ENCODE measurements at regions not wholly inside any gene's neighbourhood (a gene's known extent, or its start where the extent isn't known, plus 50 kb on each side); places are given as distances from the start of the nearest gene placed in this dataset.

- TF ChIP-seq POLR2A (IDR thresholded peaks at IDR 0.05), result no peak
- no peak for TF ChIP-seq CTCF (IDR thresholded peaks at IDR 0.05)
- TF ChIP-seq EP300 (IDR thresholded peaks at IDR 0.05; ENCODE audit: low read depth), result no peak
These were observed 835.6 kb upstream of the RBFOX1 start for GRCh38 chr16:6496996-6497395.

Data from transverse colon (tissue), 3 donors.